AG09319 (cell line): ENCODE measurements at regions not wholly inside any gene's neighbourhood (a gene's known extent, or its start where the extent isn't known, plus 50 kb on each side); places are given as distances from the start of the nearest gene placed in this dataset.
A peak's percentile ranks its signal among the peaks of the same experiment; 100 is the strongest.
"Not testable (repeated sequence)": the region's sequence is repeated elsewhere in the genome, so short reads cannot be mapped to it uniquely, and the experiment has no call there.

Experiments used
- DNase-seq: peaks from one replicate; pipeline ENCODE4 v3.0.0-alpha.2; 2010; ENCODE audit warnings: low read depth; ENCODE audit errors: extremely low read depth
- TF ChIP-seq, protein P1 (sequence below): IDR thresholded peaks from 2 replicates; pipeline ENCODE4 v1.5.1; 2011; ENCODE audit warnings: low read depth, mild to moderate bottlenecking, inconsistent platforms, low read length, moderate library complexity

- no peak for DNase-seq
- TF ChIP-seq, protein P1, sequence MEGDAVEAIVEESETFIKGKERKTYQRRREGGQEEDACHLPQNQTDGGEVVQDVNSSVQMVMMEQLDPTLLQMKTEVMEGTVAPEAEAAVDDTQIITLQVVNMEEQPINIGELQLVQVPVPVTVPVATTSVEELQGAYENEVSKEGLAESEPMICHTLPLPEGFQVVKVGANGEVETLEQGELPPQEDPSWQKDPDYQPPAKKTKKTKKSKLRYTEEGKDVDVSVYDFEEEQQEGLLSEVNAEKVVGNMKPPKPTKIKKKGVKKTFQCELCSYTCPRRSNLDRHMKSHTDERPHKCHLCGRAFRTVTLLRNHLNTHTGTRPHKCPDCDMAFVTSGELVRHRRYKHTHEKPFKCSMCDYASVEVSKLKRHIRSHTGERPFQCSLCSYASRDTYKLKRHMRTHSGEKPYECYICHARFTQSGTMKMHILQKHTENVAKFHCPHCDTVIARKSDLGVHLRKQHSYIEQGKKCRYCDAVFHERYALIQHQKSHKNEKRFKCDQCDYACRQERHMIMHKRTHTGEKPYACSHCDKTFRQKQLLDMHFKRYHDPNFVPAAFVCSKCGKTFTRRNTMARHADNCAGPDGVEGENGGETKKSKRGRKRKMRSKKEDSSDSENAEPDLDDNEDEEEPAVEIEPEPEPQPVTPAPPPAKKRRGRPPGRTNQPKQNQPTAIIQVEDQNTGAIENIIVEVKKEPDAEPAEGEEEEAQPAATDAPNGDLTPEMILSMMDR, result no peak
Observed at GRCh38 chr14:53838374-53838773, 118.3 kb downstream of the BMP4 start.

DNA sequence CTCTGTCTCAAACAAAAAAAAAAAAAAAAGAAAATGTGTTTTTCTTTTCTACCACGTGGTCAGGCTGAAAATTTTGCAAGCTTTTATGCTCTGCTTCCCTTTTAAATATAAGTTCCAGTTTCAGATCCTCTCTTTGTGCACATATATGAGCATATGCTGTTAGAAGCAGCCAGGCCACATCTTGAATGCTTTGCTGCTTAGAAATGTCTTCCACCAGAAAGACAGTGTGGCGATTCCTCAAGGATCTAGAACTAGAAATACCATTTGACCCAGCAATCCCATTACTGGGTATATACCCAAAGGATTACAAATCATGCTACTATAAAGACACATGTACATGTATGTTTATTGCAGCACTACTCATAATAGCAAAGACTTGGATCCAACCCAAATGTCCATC is 119.0 kb downstream of the BMP4 start:
- not testable (repeated sequence) for DNase-seq

DNA sequence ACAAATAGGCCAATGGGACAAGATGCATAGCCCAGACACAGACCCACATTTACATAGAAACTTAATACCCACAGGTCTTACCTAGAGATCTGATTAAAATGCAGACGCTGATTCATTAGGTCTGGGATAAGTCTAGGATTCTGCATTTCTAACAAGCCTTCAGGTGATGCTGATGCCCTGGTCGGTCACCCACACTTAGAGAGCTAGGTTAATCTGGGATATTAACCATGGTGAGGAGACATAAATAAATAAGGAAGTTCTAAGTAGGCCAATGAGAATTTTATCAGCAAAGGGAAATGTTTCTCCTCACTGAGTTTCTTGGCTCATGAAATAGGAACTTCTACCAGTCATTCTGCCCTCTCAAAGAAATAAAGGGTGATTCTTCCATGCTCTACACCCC is 120.1 kb downstream of the BMP4 start:
- no peak for DNase-seq
- TF ChIP-seq, protein P1, result no peak

DNA sequence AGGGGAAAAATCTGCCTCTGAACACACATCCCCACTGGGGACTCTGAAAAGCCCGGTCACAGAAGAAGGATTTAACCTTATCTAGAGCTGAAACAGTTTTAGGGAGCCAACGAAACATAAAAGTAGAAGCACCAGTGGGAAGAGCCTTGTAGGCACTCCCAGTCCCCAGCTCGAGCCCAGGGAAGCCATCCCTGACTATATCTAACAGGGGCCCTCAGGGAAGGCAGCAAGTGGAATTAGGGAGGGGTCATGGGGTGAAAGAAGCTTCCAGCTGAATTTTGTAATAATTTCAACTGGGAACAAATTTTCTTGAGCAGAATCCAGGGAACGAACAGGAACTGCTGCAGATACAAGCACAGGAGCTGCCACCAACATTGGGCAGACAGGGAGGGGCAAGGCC is 127.8 kb downstream of the BMP4 start:
- no peak for DNase-seq
- TF ChIP-seq, protein P1, result no peak

GRCh38 chr14:53824061-53824460 is 132.6 kb downstream of the BMP4 start:
- no peak for DNase-seq
- TF ChIP-seq, protein P1, result no peak

- TF ChIP-seq, protein P1, result no peak
- peak; percentile 25 for DNase-seq
Observed at GRCh38 chr14:53814392-53814791, 142.2 kb downstream of the BMP4 start.

DNA sequence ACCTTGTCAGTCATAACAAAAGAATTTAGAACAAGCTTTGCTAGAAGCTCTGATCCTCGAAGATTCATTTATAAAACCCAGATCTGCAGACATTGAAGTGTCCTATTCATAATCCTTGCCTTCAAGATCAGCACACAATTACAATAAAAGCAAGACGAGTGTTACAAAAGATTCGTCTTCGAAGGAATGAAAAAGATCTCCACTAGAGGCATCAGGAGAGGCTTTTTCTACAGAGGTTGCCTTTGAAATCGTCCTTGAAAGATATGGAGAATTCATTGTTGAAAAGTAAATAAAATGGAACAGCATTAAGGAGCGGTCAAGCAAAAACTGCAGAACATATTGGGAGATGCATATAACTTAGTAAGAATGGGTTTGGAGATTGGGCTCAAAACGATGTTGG is 146.4 kb downstream of the BMP4 start:
- DNase-seq, result no peak
- TF ChIP-seq, protein P1, result no peak

- DNase-seq, result no peak
- TF ChIP-seq, protein P1, result no peak
Observed at GRCh38 chr14:53808042-53808441, 148.6 kb downstream of the BMP4 start.
